ENCODE measurements at regions not wholly inside any gene's neighbourhood (a gene's known extent, or its start where the extent isn't known, plus 50 kb on each side); places are given as distances from the start of the nearest gene placed in this dataset.
A peak's percentile ranks its signal among the peaks of the same experiment; 100 is the strongest.
"Not testable (repeated sequence)": the region's sequence is repeated elsewhere in the genome, so short reads cannot be mapped to it uniquely, and the experiment has no call there.

DNA sequence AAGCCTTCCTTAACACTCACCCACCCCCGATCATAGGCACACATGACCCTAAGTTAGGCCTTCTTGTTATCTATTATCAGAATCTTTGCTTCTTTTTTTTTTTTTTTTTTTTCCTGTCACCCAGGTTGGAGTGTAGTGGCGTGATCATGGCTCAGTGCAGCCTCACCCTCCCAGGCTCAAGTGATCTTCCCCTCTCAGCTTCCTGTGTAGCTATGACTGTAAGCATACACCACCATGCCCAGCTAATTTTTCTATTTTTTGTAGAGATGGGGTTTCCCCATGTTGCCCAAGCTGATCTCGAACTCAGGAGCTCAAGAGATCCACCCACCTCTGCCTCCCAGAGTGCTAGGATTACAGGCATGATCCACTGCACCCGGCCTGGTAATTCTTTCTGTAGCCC lies 328.7 kb downstream of the NR4A2 start:
- no peak for FAIRE-seq

GRCh38 chr2:156001851-156002250 lies 330.7 kb downstream of the NR4A2 start:
- peak; percentile 90 for FAIRE-seq

DNA sequence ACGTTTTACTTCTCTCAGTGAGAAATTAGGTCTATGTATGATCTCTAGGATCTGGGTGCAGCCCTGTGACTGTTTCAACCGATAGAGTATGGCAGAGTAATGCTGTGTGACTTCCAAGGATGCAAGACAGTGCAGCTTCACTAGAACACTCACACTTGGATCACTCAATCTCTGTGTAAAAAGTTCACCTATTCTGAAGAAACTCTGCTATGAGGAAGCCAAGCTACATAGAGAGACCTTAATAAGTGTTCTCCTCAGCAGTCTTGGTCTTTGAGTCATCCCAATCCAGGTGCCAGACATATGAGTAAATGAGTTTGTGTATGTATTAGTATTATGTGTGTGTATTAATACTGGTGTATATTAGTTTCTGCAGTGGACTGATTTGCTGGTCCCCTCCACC lies 335.0 kb downstream of the NR4A2 start:
- no peak for FAIRE-seq

DNA sequence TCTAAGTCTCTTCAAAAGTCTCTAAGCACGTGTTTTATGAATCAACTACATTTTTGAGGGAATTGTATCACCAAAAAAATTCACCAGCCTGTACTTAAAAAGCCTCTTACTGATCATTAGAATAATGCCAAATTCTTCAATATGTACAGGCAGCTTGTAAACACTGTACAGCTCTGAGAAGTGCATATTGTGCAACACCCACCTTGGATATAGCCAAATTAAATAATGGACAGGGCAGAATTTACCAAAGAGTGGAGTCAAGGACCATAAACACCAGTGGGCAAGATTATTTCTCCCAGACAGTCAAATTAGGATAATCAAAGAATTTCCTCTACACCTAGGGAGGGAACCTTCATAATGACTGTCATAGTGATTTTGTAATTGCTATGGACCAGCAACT lies 338.2 kb downstream of the NR4A2 start:
- no peak for FAIRE-seq

DNA sequence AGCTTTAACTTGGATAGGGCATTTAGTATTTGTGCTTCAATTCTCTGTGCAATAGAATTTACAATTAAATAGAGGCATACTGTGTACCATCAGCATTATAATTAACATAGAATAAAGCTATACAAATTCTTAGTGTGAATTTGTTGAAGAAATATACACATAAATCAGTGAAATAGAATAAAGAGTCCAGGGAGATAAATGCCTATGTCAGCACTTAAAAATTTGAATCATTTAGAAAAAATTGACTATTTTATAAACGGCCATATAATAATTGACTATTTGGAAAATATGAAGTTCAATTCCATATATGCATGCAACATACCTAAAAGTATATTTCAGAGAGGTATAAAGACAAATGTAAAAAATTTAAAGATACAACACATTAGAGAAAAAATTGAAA lies 348.7 kb downstream of the NR4A2 start:
- FAIRE-seq, result no peak

GRCh38 chr2:155982135-155982534 lies 350.4 kb downstream of the NR4A2 start:
- no peak for FAIRE-seq

DNA sequence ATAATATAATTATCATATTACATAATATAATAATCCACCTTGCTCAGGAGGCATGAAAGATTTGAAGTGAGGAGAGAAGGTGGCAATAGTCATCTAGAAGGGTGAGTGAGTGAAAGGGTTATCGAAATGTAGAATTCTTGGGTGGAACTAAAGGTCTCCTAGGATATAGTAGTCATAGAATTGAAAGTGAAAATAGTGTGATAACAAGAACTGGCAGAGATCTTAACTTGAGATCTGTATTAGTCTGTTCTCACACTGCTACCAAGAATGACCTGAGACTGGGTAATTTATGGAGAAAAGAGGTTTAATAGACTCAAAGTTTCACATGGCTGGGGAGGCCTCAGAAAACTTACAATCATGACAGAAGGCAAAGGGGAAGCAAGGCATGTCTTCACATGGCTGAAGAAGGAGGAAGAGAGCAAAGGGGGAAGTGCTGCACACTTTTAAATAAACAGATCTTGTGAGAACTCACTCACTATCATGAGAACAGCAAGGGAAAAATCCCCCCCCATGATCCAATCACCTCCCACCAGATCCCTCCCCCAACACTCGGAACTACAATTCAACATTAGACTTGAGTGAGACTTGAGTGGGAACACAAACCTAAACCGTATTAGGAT lies 351.5 kb downstream of the NR4A2 start:
- FAIRE-seq, result no peak

DNA sequence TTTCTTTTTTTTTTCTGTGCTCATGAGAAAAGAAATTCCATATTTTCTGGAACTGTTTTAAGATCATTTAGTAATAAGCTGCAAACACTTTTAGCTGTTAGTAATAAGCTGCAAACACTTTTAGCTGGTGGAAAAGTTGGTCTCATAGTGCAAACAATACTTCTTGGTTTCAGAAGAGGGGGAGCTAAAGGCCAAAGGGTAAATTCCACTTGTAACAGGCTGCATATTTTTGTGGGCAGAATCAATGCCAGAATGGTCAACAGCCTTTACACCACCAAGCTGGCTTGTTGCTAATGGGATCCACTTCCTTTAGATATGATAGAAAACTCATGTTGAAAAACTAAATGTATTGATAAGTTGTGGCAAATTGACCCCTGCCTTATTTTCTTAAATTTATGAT lies 356.8 kb downstream of the NR4A2 start:
- no peak for FAIRE-seq

- no peak for FAIRE-seq
Measured at GRCh38 chr2:155972916-155973315, 359.6 kb downstream of the NR4A2 start.

GRCh38 chr2:155966064-155966471 lies 366.5 kb downstream of the NR4A2 start:
- FAIRE-seq, result not testable (repeated sequence)

- FAIRE-seq, result no peak
Measured at GRCh38 chr2:155965415-155966063, 367.0 kb downstream of the NR4A2 start.

- no peak for FAIRE-seq
Measured at GRCh38 chr2:155961641-155962040, 370.9 kb downstream of the NR4A2 start.

GRCh38 chr2:155958834-155959233 lies 373.7 kb downstream of the NR4A2 start:
- no peak for FAIRE-seq

DNA sequence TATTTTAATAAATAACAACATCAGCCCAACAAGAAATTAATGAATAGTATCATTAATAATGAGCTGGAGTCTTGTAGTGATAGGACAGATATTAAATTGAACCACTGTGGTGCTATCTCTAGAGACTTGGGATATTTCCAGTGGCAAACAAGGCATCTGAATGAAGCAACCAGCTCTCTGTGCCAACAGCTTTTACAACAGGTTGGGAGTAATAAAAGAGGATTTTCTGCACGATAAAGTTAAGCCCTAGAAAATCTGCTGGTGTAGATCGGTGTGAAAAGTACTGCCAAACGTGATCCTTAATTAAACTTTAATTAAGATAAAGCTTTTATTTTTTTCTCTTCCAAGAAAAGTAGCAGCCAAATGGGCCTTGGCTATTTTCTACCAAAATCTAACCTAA lies 385.5 kb downstream of the NR4A2 start:
- FAIRE-seq, result no peak

DNA sequence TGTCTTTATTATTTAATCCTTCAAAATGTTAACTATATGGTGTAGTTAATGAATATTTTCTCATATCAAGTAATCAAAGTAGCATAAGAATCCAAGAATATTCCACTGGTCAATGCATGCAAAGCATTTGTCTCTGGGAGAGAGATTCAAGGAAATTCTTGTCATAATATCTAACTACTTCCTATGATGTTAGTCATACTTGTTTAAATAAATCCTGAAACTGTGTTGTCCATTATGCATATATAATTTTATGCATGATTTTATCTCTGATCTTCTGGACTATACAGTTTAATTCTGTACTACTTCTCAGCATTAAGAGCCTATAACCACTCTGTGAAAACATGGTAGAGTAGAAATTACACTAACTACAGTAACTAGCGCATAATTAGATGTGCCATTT lies 388.3 kb downstream of the NR4A2 start:
- FAIRE-seq, result no peak

GRCh38 chr2:155930312-155930711 lies 402.2 kb downstream of the NR4A2 start:
- no peak for FAIRE-seq

- FAIRE-seq, result no peak
Measured at GRCh38 chr2:155917380-155917779, 415.1 kb downstream of the NR4A2 start.

GRCh38 chr2:155913356-155913755 lies 419.2 kb downstream of the NR4A2 start:
- no peak for FAIRE-seq

DNA sequence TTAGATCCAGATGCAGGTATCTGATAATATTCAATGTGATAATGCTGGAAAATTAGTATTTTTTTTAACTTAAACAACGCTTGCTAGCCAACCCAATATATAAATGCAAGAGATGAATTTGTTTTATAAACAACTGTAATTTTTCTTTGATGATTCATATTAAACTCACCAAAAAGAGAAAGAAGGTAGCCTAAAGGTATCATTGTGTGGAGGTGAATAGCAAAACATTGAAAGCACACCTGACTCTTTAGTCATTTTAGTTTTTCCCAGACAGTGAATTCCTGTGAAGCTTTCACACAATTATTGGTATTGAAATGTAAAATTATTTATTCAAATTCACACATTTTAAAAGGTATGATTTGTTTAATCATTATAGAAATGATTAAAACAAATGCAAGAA lies 424.0 kb downstream of the NR4A2 start:
- no peak for FAIRE-seq

DNA sequence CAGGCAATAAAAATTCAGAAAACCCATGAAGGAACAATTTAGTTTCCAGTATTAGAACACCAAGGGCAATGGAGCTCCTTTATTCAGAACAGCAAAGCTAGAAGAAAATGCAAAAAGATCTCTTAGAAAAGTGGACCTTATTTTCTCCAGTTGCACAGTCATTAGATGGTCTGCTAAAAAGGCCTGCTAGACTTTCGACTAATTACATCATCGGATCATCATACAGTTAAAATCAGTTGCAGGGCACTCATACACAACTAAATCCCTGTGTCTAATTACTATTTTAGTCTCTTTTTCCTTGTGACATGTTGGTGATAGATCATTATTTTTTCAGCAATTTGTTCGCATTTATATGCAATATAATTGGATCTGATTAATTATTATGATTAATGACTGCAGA lies 425.3 kb downstream of the NR4A2 start:
- no peak for FAIRE-seq

- no peak for FAIRE-seq
Measured at GRCh38 chr2:155905657-155906056, 426.9 kb downstream of the NR4A2 start.

DNA sequence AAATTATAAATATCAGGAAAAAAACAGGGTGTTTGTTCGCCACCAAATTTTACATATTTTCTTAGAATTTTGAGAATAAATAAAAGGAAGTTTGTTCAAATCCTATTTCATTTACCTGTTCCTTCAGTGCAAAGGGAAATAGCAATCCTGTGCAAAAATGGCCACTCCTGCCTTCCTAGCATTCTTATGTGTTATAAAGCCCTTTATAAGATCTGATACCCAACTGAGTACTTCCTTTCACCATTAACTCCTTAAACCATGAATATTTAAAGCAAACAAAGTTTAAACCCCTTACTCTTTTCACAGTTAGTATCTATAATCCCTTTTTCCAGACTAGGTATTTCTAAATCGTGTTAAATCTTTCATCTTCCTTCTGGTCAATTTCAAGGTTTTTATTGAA lies 427.8 kb downstream of the NR4A2 start:
- FAIRE-seq, result no peak

- no peak for FAIRE-seq
Measured at GRCh38 chr2:155902635-155903034, 429.9 kb downstream of the NR4A2 start.

- FAIRE-seq, result no peak
Measured at GRCh38 chr2:155895016-155895415, 437.5 kb downstream of the NR4A2 start.

- FAIRE-seq, result not testable (repeated sequence)
Measured at GRCh38 chr2:155880382-155880781, 452.1 kb downstream of the NR4A2 start.
